GM19035 (cell line): ENCODE measurements at regions not wholly inside any gene's neighbourhood (a gene's known extent, or its start where the extent isn't known, plus 50 kb on each side); places are given as distances from the start of the nearest gene placed in this dataset.
"Not testable (repeated sequence)": the region's sequence is repeated elsewhere in the genome, so short reads cannot be mapped to it uniquely, and the experiment has no call there.

Source experiments
- ATAC-seq: cut with Tn5 transposase; IDR thresholded peaks from one replicate; pipeline ENCODE4 v1.9.1; 2021; ENCODE audit not compliant: unreplicated experiment

GRCh38 chr13:76663592-76664335, 222.4 kb downstream of the KCTD12 start:
- no peak for ATAC-seq

- not testable (repeated sequence) for ATAC-seq
These were observed 227.1 kb downstream of the KCTD12 start for GRCh38 chr13:76659074-76659473.

GRCh38 chr13:76656500-76656899, 229.7 kb downstream of the KCTD12 start:
- ATAC-seq = no peak

- no peak for ATAC-seq
These were observed 230.1 kb downstream of the KCTD12 start for GRCh38 chr13:76656056-76656455.

GRCh38 chr13:76654263-76654662, 231.9 kb downstream of the KCTD12 start:
- no peak for ATAC-seq

- no peak for ATAC-seq
These were observed 234.9 kb downstream of the KCTD12 start for GRCh38 chr13:76651286-76651685.

- ATAC-seq = no peak
These were observed 238.7 kb downstream of the KCTD12 start for GRCh38 chr13:76647550-76647949.

GRCh38 chr13:76646946-76647345, 239.3 kb downstream of the KCTD12 start:
- ATAC-seq = no peak

- ATAC-seq = no peak
These were observed 240.6 kb downstream of the KCTD12 start for GRCh38 chr13:76645632-76646031.

- ATAC-seq = no peak
These were observed 241.3 kb downstream of the KCTD12 start for GRCh38 chr13:76644906-76645305.

- no peak for ATAC-seq
These were observed 242.6 kb downstream of the KCTD12 start for GRCh38 chr13:76643596-76643995.

GRCh38 chr13:76641056-76641455, 245.1 kb downstream of the KCTD12 start:
- no peak for ATAC-seq

GRCh38 chr13:76638882-76639281, 247.3 kb downstream of the KCTD12 start:
- no peak for ATAC-seq

- ATAC-seq = no peak
These were observed 248.0 kb downstream of the KCTD12 start for GRCh38 chr13:76638181-76638580.

GRCh38 chr13:76637641-76638141, 248.5 kb downstream of the KCTD12 start:
- no peak for ATAC-seq

GRCh38 chr13:76636829-76637228, 249.4 kb downstream of the KCTD12 start:
- no peak for ATAC-seq

GRCh38 chr13:76635232-76636230, 250.7 kb downstream of the KCTD12 start:
- ATAC-seq = no peak

GRCh38 chr13:76634431-76635191, 251.6 kb downstream of the KCTD12 start:
- no peak for ATAC-seq

- no peak for ATAC-seq
These were observed 253.7 kb downstream of the KCTD12 start for GRCh38 chr13:76632401-76633044.

GRCh38 chr13:76630629-76631230, 255.5 kb downstream of the KCTD12 start:
- ATAC-seq = no peak
